DOHH2 (cell line): ENCODE measurements at regions not wholly inside any gene's neighbourhood (a gene's known extent, or its start where the extent isn't known, plus 50 kb on each side); places are given as distances from the start of the nearest gene placed in this dataset.

Source experiments
- CTCF ChIP-seq: fragments of 200-600 bp; sonication (generic); IDR thresholded peaks from one replicate; pipeline ENCODE4 v1.5.1; 2014; ENCODE audit warnings: antibody characterized with exemption, mild to moderate bottlenecking, low read depth, low read length; ENCODE audit not compliant: poor library complexity, severe bottlenecking
- EZH2phosphoT487 ChIP-seq: fragments of 200-600 bp; sonication (generic); IDR thresholded peaks from 2 replicates; pipeline ENCODE4 v1.6.1; 2017; ENCODE audit warnings: borderline replicate concordance, mild to moderate bottlenecking, antibody characterized with exemption, low read length, moderate library complexity, mixed read lengths

- TF ChIP-seq CTCF = no peak
- TF ChIP-seq EZH2phosphoT487 = no peak
Measured at GRCh38 chr15:81830520-81830919, 215.3 kb downstream of the MEX3B start.
